ENCODE measurements at regions not wholly inside any gene's neighbourhood (a gene's known extent, or its start where the extent isn't known, plus 50 kb on each side); places are given as distances from the start of the nearest gene placed in this dataset.

- no peak for TF ChIP-seq REST (IDR thresholded peaks at IDR 0.05)
- TF ChIP-seq JUND (IDR thresholded peaks at IDR 0.05) = no peak
Observed at GRCh38 chr3:137471130-137471529, 293.0 kb upstream of the SOX14 start (continued).

- Histone ChIP-seq H3K36me3 (ENCODE audit: control insufficient read depth in 4 of 4, insufficient read depth in 3 of 4, low read depth in 1 of 4, low read length in 3 of 4) (no peaks in the 10 kb centered on the region), H3K9me3 (ENCODE audit: control insufficient read depth in 4 of 4, low read length in 3 of 4) (no peaks in the 10 kb centered on the region), H3K9ac (ENCODE audit: low read depth in 1 of 2, low read length in 2 of 2) (no peak overlapping the region), H3K27ac (ENCODE audit: low read depth in 1 of 2, low read length in 2 of 2) (no peak overlapping the region), H3K4me3 (ENCODE audit: low read depth in 1 of 3, low read length in 3 of 3) (no peak overlapping the region), H3K4me1 (ENCODE audit: control insufficient read depth in 4 of 4, insufficient read depth in 4 of 4, low read length in 3 of 4) (no peaks in the 10 kb centered on the region), H3K27me3 (ENCODE audit: control insufficient read depth in 4 of 4, insufficient read depth in 4 of 4, low read length in 3 of 4) (no peaks in the 10 kb centered on the region)
- no peak for TF ChIP-seq CTCF (IDR thresholded peaks at IDR 0.05; ENCODE audit: low read depth, low read length, missing input control)
- no peak for TF ChIP-seq JUND (IDR thresholded peaks at IDR 0.05)
- no peak for TF ChIP-seq EGR1 (IDR thresholded peaks at IDR 0.05; ENCODE audit: low read depth in 2 of 2)
- TF ChIP-seq ATF3 (IDR thresholded peaks at IDR 0.05) = no peak
- no peak for TF ChIP-seq GABPA (IDR thresholded peaks at IDR 0.05 in 1 of 2, conservative IDR thresholded peaks at IDR 0.05 in 1 of 2)
- TF ChIP-seq NR2F2 (IDR thresholded peaks at IDR 0.05) = peak; percentile 32
- no peak for TF ChIP-seq HNF4G (IDR thresholded peaks at IDR 0.05)
- TF ChIP-seq ZBTB33 (IDR thresholded peaks at IDR 0.05) = no peak
- no peak for TF ChIP-seq RAD21 (IDR thresholded peaks at IDR 0.05)
- TF ChIP-seq SP1 (IDR thresholded peaks at IDR 0.05) = no peak
- TF ChIP-seq HNF4A (conservative IDR thresholded peaks at IDR 0.05) = no peak
- peak; percentile 14 for TF ChIP-seq MAX (IDR thresholded peaks at IDR 0.05)
- no peak for TF ChIP-seq FOXA2 (IDR thresholded peaks at IDR 0.05)
- TF ChIP-seq TAF1 (conservative IDR thresholded peaks at IDR 0.05) = no peak
- TF ChIP-seq RXRA (IDR thresholded peaks at IDR 0.05) = peak in 1 of 2 donors; percentile 29
- no peak for TF ChIP-seq REST (IDR thresholded peaks at IDR 0.05)
- TF ChIP-seq YY1 (IDR thresholded peaks at IDR 0.05) = no peak
- no peak for TF ChIP-seq FOXA1 (IDR thresholded peaks at IDR 0.05)
- WGBS = 74% methylated on average over 5 of the region's 5 CpGs
- no peak for DNase-seq (ENCODE audit: low spot score)
Observed at GRCh38 chr3:137471558-137472204, 292.4 kb upstream of the SOX14 start.

Measured in liver (tissue), 8 donors.